K562 (cell line): ENCODE measurements at regions not wholly inside any gene's neighbourhood (a gene's known extent, or its start where the extent isn't known, plus 50 kb on each side); places are given as distances from the start of the nearest gene placed in this dataset.

Experiments
- AFF1 ChIP-seq, 2 experiments: fragments of 450-650 bp; IDR thresholded peaks; 2 replicates each; pipeline ENCODE4 v1.6.1; 2018; ENCODE audit warnings: mild to moderate bottlenecking in 2 of 2, low read depth in 1 of 2; ENCODE audit not compliant: partially characterized antibody in 2 of 2
- GTF2F1 ChIP-seq: IDR thresholded peaks from 2 replicates; pipeline ENCODE4 v1.6.1; 2011; ENCODE audit warnings: low read depth, low read length, improper control_type of control experiment
- PKNOX1 ChIP-seq: fragments of 450-650 bp; IDR thresholded peaks from 2 replicates; pipeline ENCODE4 v1.6.1; 2016

- no peak for TF ChIP-seq PKNOX1
- TF ChIP-seq AFF1 (IDR thresholded peaks at IDR 0.05; ENCODE audit: low read depth in 1 of 2, partially characterized antibody in 2 of 2) = no peak
- TF ChIP-seq GTF2F1 = no peak
These were observed 123.3 kb upstream of the OR4E1 start for GRCh38 chr14:21796916-21797315.
